COLO668 (cell line): ENCODE measurements at regions not wholly inside any gene's neighbourhood (a gene's known extent, or its start where the extent isn't known, plus 50 kb on each side); places are given as distances from the start of the nearest gene placed in this dataset.

Experiments used
- DNase-seq: peaks from one replicate; lab custom pipeline; 2025; ENCODE audit not compliant: unreplicated experiment; lab: John Stamatoyannopoulos, UW

GRCh38 chr10:8738987-8739386 lies 684.5 kb downstream of the GATA3 start:
- DNase-seq: no peak

GRCh38 chr10:8752146-8752843 lies 697.8 kb downstream of the GATA3 start:
- no peak for DNase-seq

- no peak for DNase-seq
Observed at GRCh38 chr10:8758029-8758428, 703.5 kb downstream of the GATA3 start.

- DNase-seq: no peak
Observed at GRCh38 chr10:8766899-8767298, 712.4 kb downstream of the GATA3 start.

GRCh38 chr10:8767591-8767990 lies 713.1 kb downstream of the GATA3 start:
- DNase-seq: no peak

- no peak for DNase-seq
Observed at GRCh38 chr10:8768341-8768740, 713.9 kb downstream of the GATA3 start.

- no peak for DNase-seq
Observed at GRCh38 chr10:8768852-8769251, 714.4 kb downstream of the GATA3 start.

GRCh38 chr10:8776926-8777622 lies 722.6 kb downstream of the GATA3 start:
- DNase-seq: no peak

GRCh38 chr10:8778713-8779112 lies 724.2 kb downstream of the GATA3 start:
- no peak for DNase-seq

- no peak for DNase-seq
Observed at GRCh38 chr10:8787649-8788048, 733.2 kb downstream of the GATA3 start.

- no peak for DNase-seq
Observed at GRCh38 chr10:8790390-8790789, 735.9 kb downstream of the GATA3 start.

- no peak for DNase-seq
Observed at GRCh38 chr10:8794860-8795259, 740.4 kb downstream of the GATA3 start.

GRCh38 chr10:8800426-8800825 lies 745.9 kb downstream of the GATA3 start:
- DNase-seq: no peak

- DNase-seq: no peak
Observed at GRCh38 chr10:8803992-8804391, 749.5 kb downstream of the GATA3 start.

GRCh38 chr10:8810677-8811076 lies 756.2 kb downstream of the GATA3 start:
- DNase-seq: no peak

GRCh38 chr10:8811201-8811600 lies 756.7 kb downstream of the GATA3 start:
- DNase-seq: no peak

GRCh38 chr10:8815969-8816368 lies 761.5 kb downstream of the GATA3 start:
- no peak for DNase-seq

- DNase-seq: no peak
Observed at GRCh38 chr10:8817299-8817698, 762.8 kb downstream of the GATA3 start.

GRCh38 chr10:8825611-8826010 lies 771.1 kb downstream of the GATA3 start:
- no peak for DNase-seq

GRCh38 chr10:8829592-8829991 lies 775.1 kb downstream of the GATA3 start:
- DNase-seq: no peak

- no peak for DNase-seq
Observed at GRCh38 chr10:8830048-8830447, 775.6 kb downstream of the GATA3 start.

- no peak for DNase-seq
Observed at GRCh38 chr10:8830876-8831275, 776.4 kb downstream of the GATA3 start.
